ENCODE measurements at regions not wholly inside any gene's neighbourhood (a gene's known extent, or its start where the extent isn't known, plus 50 kb on each side); places are given as distances from the start of the nearest gene placed in this dataset.

- TF ChIP-seq, protein P1, sequence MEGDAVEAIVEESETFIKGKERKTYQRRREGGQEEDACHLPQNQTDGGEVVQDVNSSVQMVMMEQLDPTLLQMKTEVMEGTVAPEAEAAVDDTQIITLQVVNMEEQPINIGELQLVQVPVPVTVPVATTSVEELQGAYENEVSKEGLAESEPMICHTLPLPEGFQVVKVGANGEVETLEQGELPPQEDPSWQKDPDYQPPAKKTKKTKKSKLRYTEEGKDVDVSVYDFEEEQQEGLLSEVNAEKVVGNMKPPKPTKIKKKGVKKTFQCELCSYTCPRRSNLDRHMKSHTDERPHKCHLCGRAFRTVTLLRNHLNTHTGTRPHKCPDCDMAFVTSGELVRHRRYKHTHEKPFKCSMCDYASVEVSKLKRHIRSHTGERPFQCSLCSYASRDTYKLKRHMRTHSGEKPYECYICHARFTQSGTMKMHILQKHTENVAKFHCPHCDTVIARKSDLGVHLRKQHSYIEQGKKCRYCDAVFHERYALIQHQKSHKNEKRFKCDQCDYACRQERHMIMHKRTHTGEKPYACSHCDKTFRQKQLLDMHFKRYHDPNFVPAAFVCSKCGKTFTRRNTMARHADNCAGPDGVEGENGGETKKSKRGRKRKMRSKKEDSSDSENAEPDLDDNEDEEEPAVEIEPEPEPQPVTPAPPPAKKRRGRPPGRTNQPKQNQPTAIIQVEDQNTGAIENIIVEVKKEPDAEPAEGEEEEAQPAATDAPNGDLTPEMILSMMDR (IDR thresholded peaks at IDR 0.05): no peak
- no peak for TF ChIP-seq EZH2phosphoT487 (IDR thresholded peaks at IDR 0.05)
Observed at GRCh38 chr2:5925604-5926003, 233.4 kb downstream of the SOX11 start.

Data from neural progenitor cell (in vitro differentiated cells).